ENCODE measurements at regions not wholly inside any gene's neighbourhood (a gene's known extent, or its start where the extent isn't known, plus 50 kb on each side); places are given as distances from the start of the nearest gene placed in this dataset.
"Not testable (repeated sequence)": the region's sequence is repeated elsewhere in the genome, so short reads cannot be mapped to it uniquely, and the experiment has no call there.

- no peak overlapping the region for H3K4me3 Mint-ChIP-seq
- no peak for TF ChIP-seq CTCF (IDR thresholded peaks at IDR 0.05)
- H3K9me3 Mint-ChIP-seq = peaks cover 5% of the 10 kb centered on the region
- H3K27me3 Mint-ChIP-seq (ENCODE audit: low read depth, poor library complexity) = no peaks in the 10 kb centered on the region
- DNase-seq = no peak
- no peaks in the 10 kb centered on the region for H3K4me1 Mint-ChIP-seq
- H3K36me3 Mint-ChIP-seq (ENCODE audit: low read depth) = peaks cover under 1% of the 10 kb centered on the region
- no peak overlapping the region for H3K27ac Mint-ChIP-seq
Observed at GRCh38 chr5:130398825-130399224, 494.6 kb downstream of the CHSY3 start.

- DNase-seq; H3K36me3 Mint-ChIP-seq (ENCODE audit: low read depth); H3K27ac Mint-ChIP-seq; H3K4me3 Mint-ChIP-seq; H3K27me3 Mint-ChIP-seq (ENCODE audit: low read depth, poor library complexity); H3K4me1 Mint-ChIP-seq: not testable (repeated sequence)
- H3K9me3 Mint-ChIP-seq = peaks cover 15% of the 10 kb centered on the region
Observed at GRCh38 chr5:130397727-130398126, 493.5 kb downstream of the CHSY3 start.

- H3K36me3 Mint-ChIP-seq (ENCODE audit: low read depth) = peaks cover 10% of the 10 kb centered on the region
- no peaks in the 10 kb centered on the region for H3K27me3 Mint-ChIP-seq (ENCODE audit: low read depth, poor library complexity)
- H3K9me3 Mint-ChIP-seq = peaks cover 18% of the 10 kb centered on the region
Observed at GRCh38 chr5:130397132-130397531, 492.9 kb downstream of the CHSY3 start.

GRCh38 chr5:130391727-130392264, 487.5 kb downstream of the CHSY3 start:
- Mint-ChIP-seq H3K4me1 (peaks cover 12% of the 10 kb centered on the region), H3K36me3 (ENCODE audit: low read depth) (peaks cover 15% of the 10 kb centered on the region), H3K9me3 (peaks cover 24% of the 10 kb centered on the region), H3K27ac (peak overlapping the region; percentile 5)
- not testable (repeated sequence) for H3K4me3 Mint-ChIP-seq; H3K27me3 Mint-ChIP-seq (ENCODE audit: low read depth, poor library complexity); DNase-seq

More at GRCh38 chr5:130397132-130397531, 492.9 kb downstream of the CHSY3 start:
- Mint-ChIP-seq H3K4me3 (no peak overlapping the region), H3K4me1 (no peaks in the 10 kb centered on the region), H3K27ac (no peak overlapping the region)
- no peak for TF ChIP-seq CTCF (IDR thresholded peaks at IDR 0.05)
- DNase-seq = no peak

GRCh38 chr5:130386155-130386554, 481.9 kb downstream of the CHSY3 start:
- H3K27ac Mint-ChIP-seq = peak overlapping the region; percentile 97
- H3K4me3 Mint-ChIP-seq = no peak overlapping the region
- DNase-seq = no peak
- peaks cover 5% of the 10 kb centered on the region for H3K36me3 Mint-ChIP-seq (ENCODE audit: low read depth)
- H3K27me3 Mint-ChIP-seq (ENCODE audit: low read depth, poor library complexity) = no peaks in the 10 kb centered on the region
- peaks cover 24% of the 10 kb centered on the region for H3K4me1 Mint-ChIP-seq
- H3K9me3 Mint-ChIP-seq = peaks cover 6% of the 10 kb centered on the region
- no peak for TF ChIP-seq CTCF (IDR thresholded peaks at IDR 0.05)

- peaks cover 6% of the 10 kb centered on the region for H3K9me3 Mint-ChIP-seq
- H3K36me3 Mint-ChIP-seq (ENCODE audit: low read depth) = peaks cover 5% of the 10 kb centered on the region
- H3K27ac Mint-ChIP-seq = peak overlapping the region; percentile 97
- DNase-seq = no peak
- H3K4me1 Mint-ChIP-seq = peaks cover 24% of the 10 kb centered on the region
- H3K27me3 Mint-ChIP-seq (ENCODE audit: low read depth, poor library complexity) = no peaks in the 10 kb centered on the region
- no peak overlapping the region for H3K4me3 Mint-ChIP-seq
- no peak for TF ChIP-seq CTCF (IDR thresholded peaks at IDR 0.05)
Observed at GRCh38 chr5:130385656-130386055, 481.4 kb downstream of the CHSY3 start.

GRCh38 chr5:130365956-130366355, 461.7 kb downstream of the CHSY3 start:
- Mint-ChIP-seq H3K9me3 (no peaks in the 10 kb centered on the region), H3K4me3 (no peak overlapping the region), H3K27ac (no peak overlapping the region), H3K4me1 (no peaks in the 10 kb centered on the region), H3K27me3 (ENCODE audit: low read depth, poor library complexity) (no peaks in the 10 kb centered on the region), H3K36me3 (ENCODE audit: low read depth) (no peaks in the 10 kb centered on the region)
- TF ChIP-seq CTCF (IDR thresholded peaks at IDR 0.05) = no peak
- DNase-seq = no peak
